HG03439 (cell line): ENCODE measurements at regions not wholly inside any gene's neighbourhood (a gene's known extent, or its start where the extent isn't known, plus 50 kb on each side); places are given as distances from the start of the nearest gene placed in this dataset.

Experiments
- ATAC-seq: cut with Tn5 transposase; IDR thresholded peaks from one replicate; pipeline ENCODE4 v1.9.1; 2021; ENCODE audit warnings: mild to moderate bottlenecking, moderate library complexity; ENCODE audit not compliant: unreplicated experiment

- no peak for ATAC-seq
These were observed 147.0 kb upstream of the FRMD6 start for GRCh38 chr14:51504669-51505068.

GRCh38 chr14:51507511-51507905 lies 144.2 kb upstream of the FRMD6 start:
- ATAC-seq: no peak

GRCh38 chr14:51507906-51508511 lies 143.7 kb upstream of the FRMD6 start:
- no peak for ATAC-seq

GRCh38 chr14:51511265-51511664 lies 140.4 kb upstream of the FRMD6 start:
- ATAC-seq: no peak

- ATAC-seq: no peak
These were observed 139.4 kb upstream of the FRMD6 start for GRCh38 chr14:51512316-51512715.

GRCh38 chr14:51513281-51513680 lies 138.4 kb upstream of the FRMD6 start:
- ATAC-seq: no peak

DNA sequence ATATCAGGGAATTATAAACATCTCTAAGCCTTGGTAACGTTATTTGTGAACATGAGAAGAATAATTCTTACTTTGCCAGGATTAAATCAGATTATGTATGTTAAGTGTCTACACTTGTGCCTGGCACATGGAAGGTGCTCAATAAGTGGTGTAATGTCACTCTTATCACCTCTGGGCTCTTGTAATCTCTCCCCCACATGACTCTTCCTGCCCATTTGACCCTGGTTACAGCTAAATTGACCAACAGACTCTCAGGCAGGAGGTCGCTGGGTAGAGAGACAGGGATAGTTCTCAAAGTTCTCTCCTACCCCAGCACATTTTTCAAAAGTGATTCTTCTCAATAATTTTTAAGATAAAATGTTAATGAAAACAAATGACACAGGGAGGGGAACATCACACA lies 137.8 kb upstream of the FRMD6 start:
- ATAC-seq: no peak

DNA sequence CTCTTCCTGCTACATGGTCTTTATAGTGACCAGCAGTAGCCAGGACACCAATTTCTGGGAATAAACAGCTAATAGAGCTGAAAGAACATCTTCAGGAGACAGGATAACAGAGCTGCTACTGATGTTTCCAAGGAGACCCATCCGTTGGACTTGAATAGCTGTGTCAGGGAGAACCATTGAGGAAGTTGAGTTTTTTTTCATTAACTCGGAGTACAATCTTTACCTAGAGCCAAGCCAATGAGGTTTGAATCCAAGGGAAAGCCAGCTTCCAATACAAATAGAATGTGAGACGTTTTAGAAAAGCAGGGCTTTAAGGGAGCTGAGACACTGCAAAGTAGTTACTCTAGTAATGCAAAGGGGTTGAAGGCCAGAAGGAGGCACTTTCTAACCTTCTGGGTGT lies 136.1 kb upstream of the FRMD6 start:
- ATAC-seq: no peak

DNA sequence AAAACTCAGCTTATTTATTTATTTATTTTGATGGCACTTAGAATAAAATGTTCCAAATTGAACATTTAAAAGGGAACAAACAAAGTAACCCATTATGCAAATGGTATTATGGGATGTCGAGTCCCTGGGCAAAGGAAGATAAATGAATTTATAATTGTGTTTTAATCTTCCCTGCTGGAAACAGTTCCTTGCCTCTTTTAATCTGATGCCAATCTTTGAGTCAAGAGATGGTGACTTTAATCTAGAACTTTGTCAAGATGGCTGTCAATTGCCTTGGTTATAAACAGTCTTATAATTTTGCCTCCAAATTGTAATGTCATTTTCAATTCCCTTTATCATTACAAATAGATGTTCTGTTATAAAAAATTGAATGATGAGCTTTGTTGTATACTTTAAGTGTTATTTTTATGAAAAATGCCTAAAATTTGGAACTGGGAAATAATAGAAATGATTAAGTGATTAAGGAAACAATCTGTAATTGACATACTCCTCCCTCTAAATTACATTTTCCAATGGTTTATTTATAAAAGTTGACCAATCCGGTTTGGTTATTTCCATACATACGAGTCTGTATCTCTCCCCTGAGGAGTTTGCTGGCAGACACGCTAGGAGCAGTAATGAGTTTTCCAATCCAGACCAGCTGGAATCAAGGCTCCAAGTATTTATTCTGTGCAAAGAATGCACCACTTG lies 134.9 kb upstream of the FRMD6 start:
- ATAC-seq: no peak

DNA sequence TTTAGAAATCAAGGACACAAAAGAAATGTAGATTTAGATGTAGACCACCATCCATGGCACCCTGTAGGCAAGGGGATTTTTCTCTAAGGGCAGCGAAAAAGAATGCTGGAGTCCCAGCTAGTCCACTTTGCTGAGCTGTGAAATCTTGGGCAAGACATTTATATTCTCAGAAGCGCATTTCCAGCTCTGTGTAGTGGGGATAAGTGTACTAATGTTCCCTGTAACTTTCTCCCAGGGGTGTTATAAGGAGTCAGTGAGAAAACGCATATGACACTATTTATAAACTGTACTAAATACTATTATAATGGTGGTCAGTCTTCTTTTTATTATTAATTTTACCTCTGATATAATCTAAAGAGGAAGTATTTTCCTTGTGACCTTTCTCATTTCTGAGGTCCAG lies 133.4 kb upstream of the FRMD6 start:
- ATAC-seq: no peak

- ATAC-seq: no peak
These were observed 133.0 kb upstream of the FRMD6 start for GRCh38 chr14:51518711-51519110.

GRCh38 chr14:51520087-51520486 lies 131.6 kb upstream of the FRMD6 start:
- ATAC-seq: no peak

DNA sequence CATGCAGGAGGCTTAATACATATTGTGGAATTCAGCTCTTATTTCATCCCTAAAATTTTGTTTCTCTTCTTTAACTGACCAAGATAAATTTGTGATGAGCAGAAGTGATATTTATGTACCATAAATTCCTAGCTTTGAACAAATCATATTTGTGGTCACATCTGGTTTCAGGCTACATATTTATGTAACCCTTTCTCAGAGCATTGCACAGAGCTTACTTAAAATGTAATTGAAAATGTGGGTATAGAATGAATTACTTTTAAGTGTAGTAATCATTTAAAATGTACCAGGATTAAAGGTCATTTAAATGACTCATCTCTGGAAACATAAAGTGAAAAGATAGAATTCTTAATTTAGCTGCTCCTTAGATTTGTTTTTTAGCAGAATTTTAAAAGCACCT lies 129.9 kb upstream of the FRMD6 start:
- ATAC-seq: no peak

DNA sequence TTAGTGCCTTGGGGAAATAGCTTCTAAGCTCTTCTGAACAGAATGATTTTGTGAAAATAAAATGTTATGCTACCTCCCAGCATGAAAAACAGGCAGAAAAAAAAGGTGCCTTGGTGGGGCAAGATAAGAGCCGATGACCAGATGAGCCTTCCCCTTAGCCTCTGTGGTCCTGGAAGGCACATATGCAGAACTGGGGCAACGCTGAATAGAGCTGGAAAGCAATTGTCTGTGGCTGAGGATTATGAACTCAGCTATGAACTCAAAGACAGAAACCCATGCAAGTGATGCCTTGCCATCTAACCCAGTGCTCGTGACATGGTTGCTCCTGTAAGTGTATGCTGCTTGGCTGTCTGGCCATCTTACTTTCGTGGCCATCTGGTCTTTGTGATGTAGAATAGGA lies 128.5 kb upstream of the FRMD6 start:
- no peak for ATAC-seq

DNA sequence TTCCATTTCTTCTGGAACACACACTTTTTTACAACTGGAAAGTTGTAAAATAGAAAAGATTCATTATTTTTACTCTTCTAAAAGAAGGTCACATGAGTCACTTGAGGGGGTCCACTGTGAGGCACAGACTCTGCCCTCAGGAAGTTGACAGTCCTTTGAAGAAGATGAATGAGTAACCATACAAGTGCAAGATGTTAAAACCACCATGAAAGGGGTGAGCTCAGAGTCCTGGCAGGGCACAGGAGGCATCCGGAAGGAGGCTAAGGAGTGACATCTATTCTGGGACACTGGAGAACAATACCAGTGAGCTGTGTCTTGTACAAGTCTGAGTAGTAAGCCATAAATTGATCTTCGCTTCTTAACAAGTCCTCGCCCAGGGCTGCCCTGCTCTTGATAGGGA lies 126.0 kb upstream of the FRMD6 start:
- no peak for ATAC-seq

DNA sequence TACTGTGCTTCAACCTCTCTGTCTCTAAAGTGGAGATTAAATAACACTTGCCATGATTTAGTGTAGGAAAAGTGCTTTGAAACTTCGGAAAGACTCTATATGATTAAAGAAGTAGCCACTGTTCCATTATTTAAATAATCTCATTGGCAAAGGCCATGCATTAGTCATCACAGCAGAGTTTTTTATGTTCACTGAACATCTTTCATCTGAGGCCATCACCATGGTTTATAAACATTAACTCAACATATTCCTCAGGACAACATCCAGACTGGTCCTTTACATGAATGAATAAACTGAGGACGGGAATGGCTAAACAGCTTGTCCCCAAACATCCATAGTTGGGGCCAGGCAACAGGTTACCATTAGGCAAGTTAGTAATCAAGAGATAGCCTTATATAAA lies 124.6 kb upstream of the FRMD6 start:
- no peak for ATAC-seq

DNA sequence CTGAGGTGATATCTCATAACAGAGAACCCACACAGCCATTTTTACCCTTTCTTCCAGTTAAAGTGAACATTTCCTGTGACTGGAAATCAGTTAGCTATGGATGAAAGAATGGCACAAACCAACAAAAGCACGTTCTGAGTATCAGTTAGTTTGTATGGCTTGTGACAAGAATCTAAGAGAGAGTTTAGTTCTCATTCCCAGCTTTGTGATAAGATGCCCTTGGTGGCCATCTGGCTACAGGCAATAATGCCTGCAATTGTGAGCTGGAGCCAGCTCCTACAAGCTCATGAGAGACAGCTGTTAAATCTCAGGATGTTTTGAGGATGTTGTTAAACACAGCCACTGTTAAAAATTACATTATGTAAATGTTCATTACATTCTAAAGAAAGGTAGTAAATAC lies 122.0 kb upstream of the FRMD6 start:
- ATAC-seq: no peak

- no peak for ATAC-seq
These were observed 118.5 kb upstream of the FRMD6 start for GRCh38 chr14:51533160-51533559.

DNA sequence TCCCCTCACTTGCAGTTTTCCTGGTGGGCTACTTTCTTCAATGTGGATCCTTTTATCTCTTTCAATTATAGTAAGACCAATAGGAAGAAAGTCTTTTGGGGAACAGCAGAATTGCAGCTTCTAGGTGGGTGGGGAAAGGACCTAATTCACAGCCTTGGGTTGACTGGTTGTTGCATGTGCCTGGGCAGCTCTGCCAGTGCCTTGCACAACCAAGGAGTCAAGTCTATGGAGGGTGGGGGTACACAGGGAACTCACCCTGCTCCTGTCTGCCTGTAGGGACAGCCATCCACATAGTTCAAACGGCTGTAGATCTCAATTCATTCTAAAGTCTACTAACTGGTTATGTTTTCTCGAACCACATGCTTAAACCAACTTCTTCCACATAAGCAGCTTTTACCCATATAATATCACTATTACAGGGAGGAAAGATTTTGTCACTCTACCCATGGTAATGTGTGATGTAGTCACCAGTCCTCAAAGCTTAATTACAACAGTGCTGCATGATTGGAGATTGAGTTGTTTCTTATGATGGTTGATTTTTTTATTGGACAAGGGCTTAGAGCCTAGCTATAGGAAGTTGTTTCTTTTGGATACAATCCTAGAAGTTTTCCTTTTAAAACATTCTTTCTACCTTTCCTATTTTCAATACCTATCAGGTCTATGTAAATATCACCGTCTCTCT lies 117.7 kb upstream of the FRMD6 start:
- no peak for ATAC-seq

- no peak for ATAC-seq
These were observed 117.1 kb upstream of the FRMD6 start for GRCh38 chr14:51534610-51535011.

DNA sequence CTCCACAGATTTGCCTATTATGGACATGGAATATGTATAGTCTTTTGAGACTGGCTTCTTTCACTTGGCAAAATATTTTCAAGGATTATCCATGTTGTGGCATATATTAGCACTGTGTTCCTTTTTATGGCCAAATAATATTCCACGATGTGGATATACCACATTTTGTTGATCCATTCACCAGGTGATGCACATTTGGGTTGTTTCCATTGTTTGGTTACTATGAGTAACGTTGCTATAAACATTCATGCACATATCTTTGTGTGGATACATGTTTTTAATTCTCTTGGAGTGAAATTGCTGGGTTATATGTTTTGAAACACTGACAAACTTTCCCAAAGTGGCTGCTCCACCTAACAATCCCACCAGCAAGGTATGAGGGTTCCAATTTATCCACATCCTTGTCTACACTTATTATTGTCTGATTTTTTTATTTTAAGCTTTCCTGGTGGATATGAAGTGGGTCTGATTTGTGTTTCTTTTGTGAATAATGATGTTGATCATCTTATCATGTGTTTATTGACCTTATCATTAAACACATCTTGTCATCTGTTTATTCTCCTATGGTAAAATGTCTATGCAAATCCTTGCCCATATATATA lies 116.2 kb upstream of the FRMD6 start:
- no peak for ATAC-seq

DNA sequence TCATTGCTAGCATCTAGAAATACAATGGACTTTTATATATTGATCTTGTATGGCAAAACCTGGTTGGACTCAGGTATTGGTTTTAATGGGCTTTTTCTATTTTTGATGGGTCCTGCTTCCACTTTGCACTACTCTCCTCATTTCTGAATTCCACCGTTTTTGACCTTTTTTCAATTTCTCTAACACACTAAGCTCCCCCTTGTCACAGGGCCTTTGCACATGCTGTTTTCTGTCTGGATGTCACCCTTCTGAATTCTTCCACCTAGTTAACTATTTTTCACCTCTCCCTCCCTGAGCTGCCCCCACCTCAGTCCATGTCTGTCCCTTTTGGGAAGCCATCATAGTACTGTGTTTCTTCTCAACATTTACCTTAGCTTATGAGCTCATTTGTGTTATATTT lies 112.7 kb upstream of the FRMD6 start:
- no peak for ATAC-seq
